ENCODE measurements at regions not wholly inside any gene's neighbourhood (a gene's known extent, or its start where the extent isn't known, plus 50 kb on each side); places are given as distances from the start of the nearest gene placed in this dataset.

- no peak for DNase-seq
Measured at GRCh38 chr1:57848406-57848805, 424.5 kb upstream of the DAB1 start.

- DNase-seq = no peak
Measured at GRCh38 chr1:57845041-57845440, 421.2 kb upstream of the DAB1 start.

- DNase-seq = no peak
Measured at GRCh38 chr1:57844382-57844980, 420.6 kb upstream of the DAB1 start.

- DNase-seq = no peak
Measured at GRCh38 chr1:57843760-57844159, 419.9 kb upstream of the DAB1 start.

- peak; percentile 87 for DNase-seq
Measured at GRCh38 chr1:57839526-57839925, 415.7 kb upstream of the DAB1 start.

GRCh38 chr1:57839067-57839466 lies 415.2 kb upstream of the DAB1 start:
- no peak for DNase-seq

GRCh38 chr1:57835620-57836019 lies 411.8 kb upstream of the DAB1 start:
- no peak for DNase-seq

- no peak for DNase-seq
Measured at GRCh38 chr1:57833296-57833695, 409.4 kb upstream of the DAB1 start.

- no peak for DNase-seq
Measured at GRCh38 chr1:57832612-57833011, 408.8 kb upstream of the DAB1 start.

GRCh38 chr1:57831624-57832023 lies 407.8 kb upstream of the DAB1 start:
- DNase-seq = no peak

GRCh38 chr1:57826535-57826934 lies 402.7 kb upstream of the DAB1 start:
- no peak for DNase-seq

- no peak for DNase-seq
Measured at GRCh38 chr1:57824535-57824934, 400.7 kb upstream of the DAB1 start.

GRCh38 chr1:57820356-57821095 lies 396.7 kb upstream of the DAB1 start:
- DNase-seq = no peak

GRCh38 chr1:57819893-57820292 lies 396.0 kb upstream of the DAB1 start:
- no peak for DNase-seq

- DNase-seq = no peak
Measured at GRCh38 chr1:57803586-57803985, 379.7 kb upstream of the DAB1 start.

GRCh38 chr1:57800376-57800775 lies 376.5 kb upstream of the DAB1 start:
- no peak for DNase-seq

- DNase-seq = no peak
Measured at GRCh38 chr1:57799490-57800115, 375.7 kb upstream of the DAB1 start.

GRCh38 chr1:57798543-57798942 lies 374.7 kb upstream of the DAB1 start:
- DNase-seq = no peak

- no peak for DNase-seq
Measured at GRCh38 chr1:57797084-57797483, 373.2 kb upstream of the DAB1 start.

- no peak for DNase-seq
Measured at GRCh38 chr1:57796616-57797015, 372.8 kb upstream of the DAB1 start.

- DNase-seq = no peak
Measured at GRCh38 chr1:57795886-57796285, 372.0 kb upstream of the DAB1 start.

- no peak for DNase-seq
Measured at GRCh38 chr1:57794078-57794477, 370.2 kb upstream of the DAB1 start.

- no peak for DNase-seq
Measured at GRCh38 chr1:57791497-57791896, 367.6 kb upstream of the DAB1 start.

- no peak for DNase-seq
Measured at GRCh38 chr1:57789936-57790335, 366.1 kb upstream of the DAB1 start.

All from NCI-H2081 treated with DMSO at 0.1 percent for 48 hours (cell line).